ENCODE measurements at regions not wholly inside any gene's neighbourhood (a gene's known extent, or its start where the extent isn't known, plus 50 kb on each side); places are given as distances from the start of the nearest gene placed in this dataset.

GRCh38 chr22:48691431-48691851 lies 1136.2 kb downstream of the BRD1 start:
- Histone ChIP-seq H3K27me3 (ENCODE audit: insufficient read depth, poor library complexity, severe bottlenecking) (no peaks in the 10 kb centered on the region), H3K27ac (replicated peaks) (no peak overlapping the region), H3K4me3 (replicated peaks; ENCODE audit: insufficient read depth, low read length) (no peak overlapping the region)
- DNase-seq (ENCODE audit: low read depth in 1 of 2, low spot score in 1 of 2), result no peak
- TF ChIP-seq POLR2AphosphoS5 (IDR thresholded peaks at IDR 0.05; ENCODE audit: low read depth), result no peak
- TF ChIP-seq GABPA (IDR thresholded peaks at IDR 0.05; ENCODE audit: low read depth), result no peak
- no peak for TF ChIP-seq REST (IDR thresholded peaks at IDR 0.05; ENCODE audit: insufficient replicate concordance, low read depth)
- no peak for TF ChIP-seq SPI1 (IDR thresholded peaks at IDR 0.05; ENCODE audit: borderline replicate concordance, low read depth)
- no peak for TF ChIP-seq CTCF (IDR thresholded peaks at IDR 0.05; ENCODE audit: insufficient read depth, low read length)

- no peak overlapping the region for H3K27ac ChIP-seq (replicated peaks)
- TF ChIP-seq GABPA (IDR thresholded peaks at IDR 0.05; ENCODE audit: low read depth), result no peak
- TF ChIP-seq CTCF (IDR thresholded peaks at IDR 0.05; ENCODE audit: insufficient read depth, low read length), result no peak
- no peak for TF ChIP-seq SPI1 (IDR thresholded peaks at IDR 0.05; ENCODE audit: borderline replicate concordance, low read depth)
- TF ChIP-seq REST (IDR thresholded peaks at IDR 0.05; ENCODE audit: insufficient replicate concordance, low read depth), result no peak
- no peak for TF ChIP-seq POLR2AphosphoS5 (IDR thresholded peaks at IDR 0.05; ENCODE audit: low read depth)
These were observed 1136.9 kb downstream of the BRD1 start for GRCh38 chr22:48690583-48691317.

GRCh38 chr22:48689206-48689605 lies 1138.5 kb downstream of the BRD1 start:
- Histone ChIP-seq H3K27ac (replicated peaks) (no peak overlapping the region), H3K27me3 (ENCODE audit: insufficient read depth, poor library complexity, severe bottlenecking) (no peaks in the 10 kb centered on the region), H3K4me3 (replicated peaks; ENCODE audit: insufficient read depth, low read length) (no peak overlapping the region)
- DNase-seq (ENCODE audit: low read depth in 1 of 2, low spot score in 1 of 2), result no peak
- no peak for TF ChIP-seq GABPA (IDR thresholded peaks at IDR 0.05; ENCODE audit: low read depth)
- TF ChIP-seq SPI1 (IDR thresholded peaks at IDR 0.05; ENCODE audit: borderline replicate concordance, low read depth), result no peak
- TF ChIP-seq CTCF (IDR thresholded peaks at IDR 0.05; ENCODE audit: insufficient read depth, low read length), result no peak
- no peak for TF ChIP-seq REST (IDR thresholded peaks at IDR 0.05; ENCODE audit: insufficient replicate concordance, low read depth)
- no peak for TF ChIP-seq POLR2AphosphoS5 (IDR thresholded peaks at IDR 0.05; ENCODE audit: low read depth)

More at GRCh38 chr22:48690583-48691317, 1136.9 kb downstream of the BRD1 start:
- no peak for DNase-seq (ENCODE audit: low read depth in 1 of 2, low spot score in 1 of 2)
- Histone ChIP-seq H3K4me3 (replicated peaks; ENCODE audit: insufficient read depth, low read length) (no peak overlapping the region), H3K27me3 (ENCODE audit: insufficient read depth, poor library complexity, severe bottlenecking) (no peaks in the 10 kb centered on the region)

Measured in HL-60 (cell line).